ENCODE measurements at regions not wholly inside any gene's neighbourhood (a gene's known extent, or its start where the extent isn't known, plus 50 kb on each side); places are given as distances from the start of the nearest gene placed in this dataset.

DNA sequence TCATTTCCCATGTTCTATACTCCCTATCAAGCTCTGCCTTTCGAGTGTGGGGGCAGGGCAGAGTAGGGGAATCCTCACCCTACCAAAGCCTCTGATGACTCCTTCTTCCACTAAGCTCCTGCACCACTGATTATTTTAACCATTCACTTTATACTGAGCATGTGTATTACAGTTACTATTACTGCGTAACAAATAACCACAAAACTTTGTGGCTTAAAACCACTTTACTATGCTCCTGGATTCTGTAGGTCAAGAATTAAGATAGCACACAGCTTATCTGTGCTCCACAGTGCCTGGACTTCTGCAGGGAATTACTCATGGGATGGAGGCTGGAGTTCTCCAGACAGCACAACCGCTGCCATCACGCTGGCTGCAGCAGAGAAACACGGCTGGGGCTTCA lies 117.4 kb upstream of the DNAJC10 start:
- TF ChIP-seq, protein P1, sequence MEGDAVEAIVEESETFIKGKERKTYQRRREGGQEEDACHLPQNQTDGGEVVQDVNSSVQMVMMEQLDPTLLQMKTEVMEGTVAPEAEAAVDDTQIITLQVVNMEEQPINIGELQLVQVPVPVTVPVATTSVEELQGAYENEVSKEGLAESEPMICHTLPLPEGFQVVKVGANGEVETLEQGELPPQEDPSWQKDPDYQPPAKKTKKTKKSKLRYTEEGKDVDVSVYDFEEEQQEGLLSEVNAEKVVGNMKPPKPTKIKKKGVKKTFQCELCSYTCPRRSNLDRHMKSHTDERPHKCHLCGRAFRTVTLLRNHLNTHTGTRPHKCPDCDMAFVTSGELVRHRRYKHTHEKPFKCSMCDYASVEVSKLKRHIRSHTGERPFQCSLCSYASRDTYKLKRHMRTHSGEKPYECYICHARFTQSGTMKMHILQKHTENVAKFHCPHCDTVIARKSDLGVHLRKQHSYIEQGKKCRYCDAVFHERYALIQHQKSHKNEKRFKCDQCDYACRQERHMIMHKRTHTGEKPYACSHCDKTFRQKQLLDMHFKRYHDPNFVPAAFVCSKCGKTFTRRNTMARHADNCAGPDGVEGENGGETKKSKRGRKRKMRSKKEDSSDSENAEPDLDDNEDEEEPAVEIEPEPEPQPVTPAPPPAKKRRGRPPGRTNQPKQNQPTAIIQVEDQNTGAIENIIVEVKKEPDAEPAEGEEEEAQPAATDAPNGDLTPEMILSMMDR (IDR thresholded peaks at IDR 0.05; ENCODE audit: borderline replicate concordance, extremely low read depth, low read length, poor library complexity, severe bottlenecking), result no peak
- TF ChIP-seq EZH2 (IDR thresholded peaks at IDR 0.05; ENCODE audit: borderline replicate concordance, low read depth, low read length, severe bottlenecking), result no peak

Data from DND-41 (cell line).